NCI-H345 treated with DMSO at 0.1 percent for 48 hours (cell line): ENCODE measurements at regions not wholly inside any gene's neighbourhood (a gene's known extent, or its start where the extent isn't known, plus 50 kb on each side); places are given as distances from the start of the nearest gene placed in this dataset.

ENCODE experiments used
- DNase-seq: peaks from one replicate; lab custom pipeline; 2025; ENCODE audit not compliant: unreplicated experiment; lab: John Stamatoyannopoulos, UW

DNA sequence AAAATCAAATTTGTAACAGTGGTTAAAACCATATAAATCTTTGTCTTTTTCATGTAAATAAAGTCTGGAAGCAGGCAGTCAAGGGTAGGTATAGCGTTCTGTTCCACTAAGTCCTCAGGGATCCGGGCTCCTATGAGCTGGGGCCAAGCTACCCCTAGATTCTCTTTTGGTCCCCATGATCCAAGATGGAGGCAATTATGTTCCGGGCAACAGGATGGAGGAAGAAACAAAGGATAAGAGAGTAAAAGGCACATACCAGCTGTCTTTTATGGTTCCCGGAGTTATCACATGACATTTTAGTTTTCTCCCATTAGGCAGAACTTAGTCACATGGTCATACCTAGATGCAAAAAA, 224.4 kb upstream of the NFE2L3 start:
- no peak for DNase-seq

DNA sequence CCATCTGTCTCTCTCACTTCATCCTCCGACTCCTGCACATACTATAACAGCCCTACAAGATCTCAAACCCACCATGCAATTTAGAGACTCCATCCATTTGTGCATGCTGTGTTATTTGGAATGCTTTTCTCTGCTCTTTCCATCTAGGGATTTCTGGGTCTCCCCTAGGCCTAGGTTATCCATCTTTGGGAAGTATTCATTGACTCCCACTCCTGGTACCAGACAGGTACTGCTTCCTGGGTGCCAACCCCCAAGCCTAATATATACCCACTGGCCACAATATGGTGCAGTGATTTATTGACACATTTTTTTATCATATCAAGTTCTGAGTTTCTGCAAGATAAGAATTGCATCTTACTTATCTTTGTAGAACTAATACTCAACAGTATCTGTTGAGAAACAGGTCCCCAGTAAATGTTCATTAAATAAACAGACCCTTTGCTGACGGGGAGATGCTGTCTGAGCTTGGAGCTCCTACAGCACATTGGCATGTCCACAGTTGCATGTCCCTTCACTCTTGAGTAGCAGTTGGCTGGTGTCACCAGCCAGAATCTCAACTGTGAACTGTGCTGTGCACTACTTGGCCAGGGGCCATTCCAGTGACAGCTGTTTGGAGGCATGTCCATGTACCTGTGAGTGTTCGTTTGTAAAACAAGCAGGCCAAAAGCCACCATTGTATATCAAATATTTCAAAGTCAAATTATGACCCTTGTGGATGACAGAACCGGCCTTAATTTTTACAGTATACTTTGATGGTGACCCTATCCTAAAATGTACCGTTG, 223.3 kb upstream of the NFE2L3 start:
- DNase-seq: no peak

DNA sequence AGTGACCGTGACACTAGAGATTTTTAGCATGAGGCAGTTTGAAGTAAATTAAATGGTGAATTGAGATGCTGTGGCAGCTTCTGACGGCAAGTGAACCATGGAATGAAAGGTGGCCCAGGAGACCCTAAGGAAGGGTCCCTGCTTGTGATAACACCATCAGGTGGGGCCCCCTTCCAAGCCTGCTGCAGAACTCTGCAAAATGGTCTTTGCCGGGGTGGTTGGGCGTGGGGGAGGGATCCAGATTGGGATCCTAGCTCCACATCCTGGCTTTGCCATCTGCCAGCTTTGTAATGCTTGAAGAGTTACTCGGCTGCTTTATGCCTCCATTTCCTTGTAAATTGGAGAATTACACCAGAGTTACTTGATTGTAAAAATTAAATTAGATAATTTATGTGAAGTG, 222.6 kb upstream of the NFE2L3 start:
- no peak for DNase-seq

DNA sequence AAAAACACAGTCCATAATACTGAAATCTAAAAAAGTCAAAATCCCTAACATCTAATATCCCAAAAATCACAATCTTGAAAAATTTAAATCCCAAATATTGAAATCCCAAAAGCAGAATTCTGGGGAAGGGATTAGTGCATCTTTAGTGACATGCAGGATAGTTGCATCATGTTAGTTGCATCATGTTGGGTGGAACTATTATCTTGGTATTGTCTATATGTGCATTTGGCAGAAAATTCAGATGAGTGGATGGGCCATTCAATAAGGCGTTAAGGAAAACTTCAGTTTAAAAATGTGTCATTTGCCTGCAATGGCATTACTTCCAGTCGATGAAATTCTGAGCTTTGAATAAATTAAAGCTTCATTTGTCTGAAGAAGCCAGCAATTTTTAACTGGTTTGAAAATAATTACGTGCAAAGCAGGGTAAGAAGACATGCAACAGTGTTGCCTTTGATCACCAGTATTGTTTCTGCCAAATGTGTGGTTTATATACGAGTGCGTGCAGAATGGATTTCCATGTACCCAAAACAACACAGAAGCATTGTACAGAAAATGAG, 221.4 kb upstream of the NFE2L3 start:
- DNase-seq: no peak

DNA sequence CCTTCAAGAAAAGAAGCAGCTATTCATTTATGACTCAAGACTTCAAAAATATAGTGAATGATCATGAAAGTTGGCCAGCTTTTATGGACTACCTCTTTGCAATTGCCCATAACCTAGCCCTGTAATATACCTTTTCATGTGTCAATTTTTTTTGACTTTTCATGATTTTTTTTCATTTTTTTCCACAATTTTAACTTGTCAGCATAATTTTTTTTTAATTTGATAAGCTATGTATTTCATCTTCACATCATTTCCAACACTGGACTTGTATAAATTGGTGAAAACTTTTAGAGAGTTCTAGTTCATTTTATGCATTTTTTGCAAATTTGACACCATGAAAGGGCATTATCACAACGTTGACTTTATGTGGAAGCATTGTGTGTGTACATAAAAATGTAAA, 220.8 kb upstream of the NFE2L3 start:
- no peak for DNase-seq

DNA sequence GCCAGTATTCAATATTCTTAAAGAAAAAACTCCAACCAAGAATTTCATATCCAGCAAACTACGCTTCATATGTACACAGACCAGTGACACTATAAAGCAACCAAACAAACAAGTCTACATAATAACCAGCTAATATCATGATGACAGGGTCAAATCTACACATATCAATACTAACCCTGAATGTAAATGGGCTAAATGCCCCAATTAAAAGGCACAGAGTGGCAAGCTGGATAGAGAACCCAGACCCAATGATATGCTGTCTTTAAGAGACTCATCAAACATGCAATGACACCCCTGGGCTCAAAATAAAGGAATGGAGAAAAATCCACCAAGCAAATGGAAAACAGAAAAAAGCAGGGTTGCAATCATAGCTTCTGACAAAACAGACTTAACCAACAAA, 218.1 kb upstream of the NFE2L3 start:
- no peak for DNase-seq

DNA sequence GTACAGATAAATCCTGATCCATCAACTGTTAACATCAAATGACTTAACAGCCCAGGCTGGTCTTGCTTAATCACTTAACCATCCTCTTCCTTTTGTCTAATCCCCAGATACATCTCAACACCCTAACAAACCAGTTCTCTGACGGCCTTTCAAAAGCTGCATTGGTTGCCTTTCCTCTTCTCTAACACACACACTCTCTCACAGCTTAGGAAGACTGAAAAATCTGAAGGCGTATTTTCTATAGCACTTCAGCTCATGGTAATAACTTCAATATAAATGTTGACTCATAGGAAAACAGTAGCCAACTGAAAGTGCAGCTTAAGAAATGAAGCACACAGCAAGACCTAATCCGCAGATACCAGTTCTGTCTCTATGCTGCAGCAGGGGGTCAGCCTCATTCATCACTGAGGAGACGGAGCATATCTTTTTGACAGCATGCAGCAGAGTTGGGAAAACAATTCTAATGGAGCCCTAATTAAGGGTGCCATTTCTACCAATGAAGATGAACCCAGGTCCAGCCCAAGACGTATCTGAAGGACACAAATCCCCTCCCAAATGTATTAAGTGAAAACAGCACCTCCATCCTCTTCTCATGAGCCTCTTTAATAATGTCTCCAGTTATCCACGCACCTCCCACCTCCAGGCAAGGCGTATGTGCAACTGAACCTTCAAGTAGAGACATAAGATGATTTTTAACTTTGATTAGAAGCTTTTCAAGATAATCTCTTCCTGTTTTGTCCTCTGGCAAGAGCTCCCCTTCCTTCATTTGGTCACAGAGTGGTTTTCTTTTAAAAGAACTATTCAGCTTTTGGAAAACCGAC, 211.7 kb upstream of the NFE2L3 start:
- no peak for DNase-seq

DNA sequence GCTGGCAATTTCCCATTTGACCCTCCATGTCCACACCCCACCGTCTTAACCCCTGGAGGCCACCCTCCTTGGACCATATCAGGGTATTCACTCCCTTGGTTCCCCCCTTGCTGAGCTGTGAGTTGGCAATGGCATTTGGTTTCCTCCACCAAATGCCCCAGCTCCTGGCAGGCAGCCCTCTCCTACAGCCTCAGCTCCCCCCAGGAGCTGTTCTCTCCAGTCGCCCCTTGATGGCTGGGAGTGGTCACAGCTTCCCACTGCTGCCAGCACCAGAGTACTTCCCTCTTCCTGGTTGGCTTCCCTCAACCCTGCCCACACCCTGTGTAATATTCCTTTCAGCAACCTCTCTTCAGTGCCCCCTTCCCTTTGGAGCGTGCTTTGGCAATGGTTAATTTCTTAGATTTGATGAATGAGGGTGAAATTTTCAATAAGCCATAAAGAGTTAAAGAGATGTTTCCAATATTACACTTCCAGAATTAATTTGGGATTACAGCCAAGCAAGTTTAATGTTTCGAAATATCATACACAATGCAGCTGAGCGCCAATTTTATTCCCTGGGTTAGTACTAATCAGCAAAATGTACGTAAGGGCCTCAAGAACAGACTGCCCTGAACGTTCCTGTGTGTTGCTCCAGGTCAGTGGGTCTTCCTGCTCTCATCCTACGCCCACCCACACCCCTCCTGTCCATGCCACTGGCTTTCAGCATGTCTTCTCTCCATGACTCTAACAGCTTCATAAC, 207.1 kb upstream of the NFE2L3 start:
- DNase-seq: no peak

DNA sequence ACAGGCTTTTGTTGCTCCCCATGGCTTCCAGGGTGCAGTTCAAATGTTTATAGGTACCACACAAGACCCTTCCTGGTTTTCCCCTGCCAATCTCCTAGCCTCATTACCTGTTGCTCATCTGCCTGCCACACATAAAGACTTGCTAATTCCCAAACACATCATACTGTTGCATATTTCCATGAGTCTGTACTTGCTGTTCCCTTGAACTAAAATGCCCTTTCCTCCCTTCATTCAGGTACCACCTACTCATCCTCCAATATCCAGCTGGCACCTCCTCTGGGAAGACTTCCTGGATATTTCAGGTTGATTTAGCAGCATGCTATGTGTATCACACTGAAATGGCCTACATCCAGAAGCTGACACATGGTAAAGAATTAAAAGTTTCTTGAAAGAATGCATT, 206.4 kb upstream of the NFE2L3 start:
- no peak for DNase-seq

DNA sequence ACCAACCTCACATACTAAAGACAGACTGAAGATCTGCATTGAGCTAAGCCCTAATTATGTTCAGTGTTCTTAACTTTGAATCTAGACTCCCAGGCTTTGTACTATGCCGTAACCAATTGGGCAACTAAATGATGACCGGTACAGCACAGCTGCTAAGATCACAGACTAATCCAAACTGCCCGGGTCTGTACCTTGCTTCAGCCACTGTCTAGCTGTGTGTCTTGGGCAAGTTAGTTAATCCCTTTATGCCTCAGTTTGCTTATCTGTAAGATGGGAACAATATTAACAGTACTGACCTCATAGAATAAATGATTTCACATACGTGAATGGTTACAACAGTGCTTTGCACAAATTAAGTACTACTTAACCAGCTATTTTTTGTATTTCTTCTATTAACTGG, 205.8 kb upstream of the NFE2L3 start:
- no peak for DNase-seq

DNA sequence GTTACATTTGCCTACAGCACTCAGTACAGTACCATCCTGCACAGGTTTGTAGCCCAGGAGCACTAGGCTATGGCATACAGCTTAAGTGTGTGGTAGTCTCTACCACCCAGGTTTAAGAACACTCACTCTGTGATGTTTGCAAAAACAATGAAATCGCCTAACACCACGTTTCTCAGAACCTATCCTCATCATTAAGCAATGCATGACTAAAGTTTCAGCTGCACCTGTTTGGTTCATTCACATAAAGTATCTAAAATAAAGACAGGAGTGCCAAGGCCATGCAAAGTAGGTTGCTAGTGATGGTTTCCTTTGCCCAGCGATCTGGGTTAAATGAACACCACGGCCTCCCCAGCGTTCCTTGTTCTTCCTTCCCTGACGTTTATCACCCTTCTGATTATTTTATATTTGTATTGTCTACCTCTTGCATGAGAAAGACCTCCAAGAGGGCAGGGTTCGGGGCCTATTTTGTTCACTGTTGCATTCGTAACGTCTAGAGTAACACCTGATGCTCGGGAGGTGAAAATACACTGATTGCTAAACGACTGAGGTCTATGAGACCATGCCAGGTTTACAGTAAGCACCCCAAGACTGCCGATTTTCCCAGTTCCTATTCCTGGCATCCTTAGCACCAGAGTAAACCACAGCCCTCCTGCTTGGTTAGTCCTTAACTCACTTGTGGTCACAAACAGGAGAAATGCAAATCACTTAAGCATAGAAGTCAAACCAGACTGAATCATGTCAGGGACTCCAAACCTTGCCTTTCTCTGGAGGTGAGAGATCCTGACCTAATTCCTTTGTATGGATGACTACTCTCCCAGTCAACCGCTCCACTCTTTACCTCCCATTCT, 204.1 kb upstream of the NFE2L3 start:
- no peak for DNase-seq

DNA sequence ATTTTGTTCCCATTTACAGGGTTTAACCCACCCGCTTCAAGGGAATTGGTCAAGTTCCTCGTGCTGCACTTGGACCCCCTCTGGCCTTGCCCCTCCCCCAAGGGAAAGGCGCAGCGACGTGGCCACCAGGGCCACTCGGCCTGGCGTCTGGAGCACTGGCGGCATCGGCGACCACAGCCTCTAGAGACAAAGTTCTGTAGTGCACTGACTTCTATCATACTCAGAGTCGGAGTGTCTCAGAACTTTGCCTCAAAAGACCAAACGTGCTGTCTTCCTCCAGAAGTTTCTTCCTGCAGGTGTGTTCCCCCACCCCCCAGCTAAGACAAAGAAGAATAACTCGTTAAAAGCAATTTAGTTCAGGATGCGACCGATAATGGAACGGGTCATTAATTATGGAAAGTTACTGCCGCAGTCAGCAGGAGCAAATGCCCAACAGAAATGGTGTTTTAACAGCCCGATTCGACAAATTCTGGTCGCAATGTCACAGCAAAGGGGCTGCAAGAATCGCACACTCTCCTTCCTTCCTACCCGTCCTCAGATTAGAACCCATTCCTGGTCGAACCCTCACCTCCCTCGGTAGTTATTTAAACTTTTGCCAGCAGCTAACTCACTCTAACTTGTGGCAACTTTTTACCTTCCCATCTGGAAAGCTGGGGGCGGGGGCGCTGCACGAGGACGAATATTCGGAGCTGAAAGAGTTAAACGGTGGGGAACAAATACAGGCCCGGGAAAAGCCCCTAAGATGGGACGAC, 202.1 kb upstream of the NFE2L3 start:
- DNase-seq: no peak

DNA sequence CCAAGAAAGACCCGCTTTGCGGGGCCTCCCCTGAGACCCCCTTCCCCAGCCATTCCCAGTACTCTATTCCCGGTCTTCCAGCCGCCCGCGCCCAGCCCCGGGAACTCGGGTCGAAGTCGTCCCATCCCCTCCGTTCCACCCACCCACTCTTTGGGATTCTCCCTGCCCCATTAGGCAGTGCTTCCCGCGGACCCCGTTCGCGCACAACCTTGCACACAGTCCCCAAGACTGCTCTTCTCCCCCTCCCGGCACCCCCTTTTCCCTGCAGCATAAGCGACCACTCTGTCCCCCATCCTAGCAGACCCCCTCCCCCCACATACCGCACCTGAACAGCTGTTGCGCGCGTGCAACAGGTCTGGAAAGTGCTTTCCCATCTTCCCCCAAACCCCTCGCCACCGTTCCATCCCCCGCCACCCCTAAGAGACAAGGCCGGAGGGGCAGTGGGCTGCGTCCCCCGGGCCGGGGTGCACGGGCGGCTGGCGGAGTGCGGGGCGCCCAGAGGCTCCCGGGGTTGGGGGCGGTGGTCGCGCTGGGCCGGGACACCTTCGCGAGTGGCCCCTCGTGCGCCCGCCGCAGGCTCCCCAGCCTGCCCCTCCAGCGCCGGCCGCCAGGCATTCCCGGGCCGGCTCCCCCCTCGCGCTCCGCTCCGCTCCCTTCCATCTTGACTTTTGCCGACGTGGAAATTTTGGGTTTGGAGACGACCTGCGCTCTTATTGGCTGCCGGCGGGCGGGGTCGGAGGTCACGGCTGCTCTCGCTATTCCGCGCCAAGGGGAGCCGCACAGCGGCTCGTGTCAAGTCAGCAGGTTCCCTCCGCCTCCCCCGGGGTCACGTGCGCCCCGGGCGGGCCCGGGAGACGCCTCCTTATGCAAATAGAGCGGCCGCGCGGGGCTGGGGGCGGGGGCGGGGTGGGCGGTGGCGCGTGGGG, 201.2 kb upstream of the NFE2L3 start:
- DNase-seq: no peak

DNA sequence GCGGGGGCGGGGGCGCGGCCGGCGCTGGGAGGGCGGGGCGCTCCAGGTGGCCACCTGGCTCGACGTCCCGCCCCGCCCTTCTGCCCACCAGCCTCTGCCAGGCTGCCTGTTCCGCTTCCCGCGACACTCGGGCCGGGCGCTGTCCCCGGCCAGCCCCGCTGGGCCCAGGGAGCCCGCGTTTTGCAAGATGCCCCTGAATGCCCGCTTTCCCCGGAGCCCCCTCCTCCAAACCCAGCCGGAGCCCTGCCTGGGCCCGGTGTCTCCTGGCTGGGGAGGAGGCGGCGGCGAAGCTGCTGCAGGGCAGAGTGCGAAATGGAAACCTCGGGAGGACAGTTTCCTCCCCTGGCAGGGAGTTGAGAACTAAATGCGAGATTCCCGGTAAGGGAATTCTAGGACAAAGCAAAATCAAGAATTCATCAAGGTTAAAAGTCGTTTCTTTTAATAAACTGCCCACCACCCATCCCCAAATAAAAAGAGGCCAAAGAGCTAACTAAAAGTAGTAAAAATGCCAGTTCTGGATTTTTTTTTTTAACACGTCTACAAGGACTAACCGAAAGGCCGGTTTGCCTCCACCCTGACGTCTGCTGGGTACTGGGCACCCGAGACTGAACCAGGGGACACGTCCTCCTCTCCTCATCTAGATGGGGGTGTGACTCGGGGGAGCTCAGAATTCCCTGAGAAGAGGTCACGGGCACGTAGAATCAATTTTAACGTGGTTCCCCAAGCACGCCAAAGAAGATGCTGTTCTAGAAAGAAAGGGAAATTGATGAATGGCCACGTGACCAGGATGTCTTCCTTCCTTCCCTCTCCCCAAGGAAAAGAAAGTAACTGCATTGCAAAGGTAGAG, 200.4 kb upstream of the NFE2L3 start:
- peak; percentile 53 for DNase-seq

DNA sequence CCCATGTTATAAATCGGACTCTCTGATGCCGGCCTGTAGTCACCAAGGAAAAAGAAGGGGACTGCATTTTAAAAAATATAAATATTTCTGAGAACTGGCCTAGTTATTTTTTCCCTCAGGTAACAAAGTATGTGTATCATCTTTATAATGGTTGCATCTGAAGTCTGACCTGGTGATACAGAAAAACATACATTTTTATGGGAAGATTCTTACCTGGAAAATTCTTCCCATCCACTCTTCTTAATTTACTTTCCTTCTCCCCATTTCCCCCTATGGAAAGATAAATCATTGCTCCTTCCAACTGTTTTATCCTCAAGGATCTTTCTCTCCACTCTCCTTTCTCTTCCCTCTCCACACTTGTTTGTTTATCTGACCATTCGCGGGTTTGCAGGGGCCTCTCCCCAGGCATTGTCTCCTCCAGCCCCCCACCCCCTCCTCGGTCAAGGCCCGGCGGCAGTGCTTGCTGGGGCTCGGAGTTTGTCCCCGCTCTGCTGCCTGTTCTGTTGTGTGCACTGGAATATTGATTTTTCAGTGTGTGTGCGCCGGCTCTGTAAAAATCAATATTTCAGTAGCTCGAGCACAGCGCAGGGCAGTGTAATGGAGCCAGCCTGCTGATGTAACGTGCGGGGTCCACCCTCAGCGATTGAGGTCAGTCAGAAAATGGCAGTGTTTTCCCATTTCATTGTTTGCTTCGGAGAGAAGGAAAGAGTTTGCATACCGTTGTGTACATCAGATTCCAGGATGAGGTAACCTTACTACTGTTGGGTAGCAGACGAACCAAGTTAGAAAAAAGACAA, 199.5 kb upstream of the NFE2L3 start:
- peak; percentile 67 for DNase-seq

DNA sequence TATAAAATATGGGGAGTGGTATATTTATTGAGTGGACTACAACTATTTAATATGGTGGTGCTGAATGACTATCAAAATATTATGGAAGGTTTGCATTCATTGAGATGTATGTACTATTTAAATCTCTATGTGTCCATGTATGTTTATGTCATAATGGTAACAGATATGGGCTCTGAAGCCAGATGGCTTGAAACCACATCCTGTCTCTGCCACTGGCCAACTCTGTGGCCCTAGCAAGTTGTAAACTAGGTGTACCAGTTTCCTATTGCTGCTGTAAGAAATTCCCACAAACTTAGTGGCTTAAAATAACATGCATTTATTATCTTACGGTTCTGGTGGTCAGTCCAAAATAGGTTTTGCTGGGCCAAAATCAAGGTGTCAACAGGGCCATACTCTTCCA, 198.1 kb upstream of the NFE2L3 start:
- no peak for DNase-seq

DNA sequence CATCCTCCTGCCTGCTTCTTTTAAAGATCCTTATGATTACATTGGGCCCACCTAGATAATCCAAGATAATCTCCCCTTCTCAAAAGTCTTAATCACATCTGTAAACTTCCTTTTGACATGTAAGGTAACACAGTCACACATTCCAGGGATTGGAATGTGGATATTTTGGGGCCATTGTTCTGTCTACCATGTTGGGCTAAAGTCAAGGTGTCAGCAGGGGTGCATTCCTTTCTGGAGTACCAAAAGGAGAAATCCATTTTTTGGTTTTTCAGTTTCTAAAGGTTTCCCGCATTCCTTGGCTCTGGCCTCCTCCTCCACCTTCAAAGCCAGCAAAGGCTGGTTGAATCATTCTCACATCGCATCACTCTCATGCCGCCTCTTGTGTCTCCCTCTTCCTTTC, 197.6 kb upstream of the NFE2L3 start:
- no peak for DNase-seq
